ENCODE measurements at regions not wholly inside any gene's neighbourhood (a gene's known extent, or its start where the extent isn't known, plus 50 kb on each side); places are given as distances from the start of the nearest gene placed in this dataset.

GRCh38 chr1:182120411-182121258 is 59.1 kb upstream of the ZNF648 start (continued):
- TF ChIP-seq MLX (CRISPR knock-in tag; IDR thresholded peaks at IDR 0.05) = peak; percentile 71
- TF ChIP-seq ZSCAN12 (CRISPR knock-in tag; IDR thresholded peaks at IDR 0.05) = no peak
- TF ChIP-seq MLXIP (CRISPR knock-in tag; IDR thresholded peaks at IDR 0.05; ENCODE audit: borderline replicate concordance) = no peak
- peak; percentile 20; the same call in 1 of the 2 replicates for TF ChIP-seq HOMEZ (CRISPR knock-in tag; IDR thresholded peaks at IDR 0.05; ENCODE audit: low read depth)
- TF ChIP-seq HNF4A (CRISPR knock-in tag; IDR thresholded peaks at IDR 0.05) = peak; percentile 38
- TF ChIP-seq FUBP1 (CRISPR knock-in tag; IDR thresholded peaks at IDR 0.05; ENCODE audit: borderline replicate concordance) = 0 out of 2 replicates have a peak, but pooled peaks have one; percentile 23
- TF ChIP-seq ATRX (CRISPR knock-in tag; IDR thresholded peaks at IDR 0.05; ENCODE audit: borderline replicate concordance) = no peak
- TF ChIP-seq TFDP1 (CRISPR knock-in tag; IDR thresholded peaks at IDR 0.05; ENCODE audit: borderline replicate concordance) = no peak; the same call in 1 of the 2 replicates
- TF ChIP-seq ZNF430 (CRISPR knock-in tag; IDR thresholded peaks at IDR 0.05) = no peak
- peak; percentile 49; the same call in 1 of the 2 replicates for TF ChIP-seq ZNF598 (CRISPR knock-in tag; IDR thresholded peaks at IDR 0.05; ENCODE audit: borderline replicate concordance)
- peak; percentile 60; the same call in 1 of the 2 replicates for TF ChIP-seq TGIF2 (CRISPR knock-in tag; IDR thresholded peaks at IDR 0.05)
- no peak for TF ChIP-seq ZBTB43 (CRISPR knock-in tag; conservative IDR thresholded peaks at IDR 0.05)
- TF ChIP-seq FOXO4 (CRISPR knock-in tag; conservative IDR thresholded peaks at IDR 0.05) = no peak
- no peak for TF ChIP-seq ZNF589 (CRISPR knock-in tag; conservative IDR thresholded peaks at IDR 0.05)
- no peak for TF ChIP-seq ZNF674 (CRISPR knock-in tag; IDR thresholded peaks at IDR 0.05; ENCODE audit: low read depth)
- TF ChIP-seq CBX5 (CRISPR knock-in tag; IDR thresholded peaks at IDR 0.05; ENCODE audit: borderline replicate concordance) = 0 out of 2 replicates have a peak, but pooled peaks have one; percentile 47
- peak; percentile 91 for TF ChIP-seq RBAK (CRISPR knock-in tag; IDR thresholded peaks at IDR 0.05)
